ENCODE measurements at regions not wholly inside any gene's neighbourhood (a gene's known extent, or its start where the extent isn't known, plus 50 kb on each side); places are given as distances from the start of the nearest gene placed in this dataset.

DNA sequence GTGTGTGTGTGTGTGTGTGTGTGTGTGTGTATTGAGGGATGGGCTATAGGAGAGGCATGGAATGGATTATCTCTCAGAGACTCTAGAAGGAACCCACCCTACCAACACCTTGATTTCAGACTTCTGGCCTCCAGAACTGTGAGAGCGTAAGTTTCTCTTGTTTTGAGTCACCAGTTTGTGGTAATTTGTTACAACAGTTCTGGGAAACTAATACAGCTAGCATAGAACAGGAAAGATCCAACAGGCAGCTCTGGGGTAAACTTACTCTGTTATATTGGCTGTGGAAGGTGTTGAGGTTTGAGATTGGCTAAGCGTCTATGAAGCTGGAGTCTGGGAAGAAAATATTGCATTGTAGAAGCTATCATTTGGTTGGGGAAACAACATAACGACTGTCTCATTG lies 334.3 kb downstream of the AACS start:
- H3K27ac ChIP-seq (ENCODE audit: low read depth, low read length) = no peak overlapping the region
- no peaks in the 10 kb centered on the region for H3K27me3 ChIP-seq (ENCODE audit: control insufficient read depth, insufficient read depth, low read length)
- no peaks in the 10 kb centered on the region for H3K36me3 ChIP-seq (ENCODE audit: control insufficient read depth, insufficient read depth, low read length)
- H3K9ac ChIP-seq (ENCODE audit: low read length) = no peak overlapping the region
- H3K4me3 ChIP-seq (ENCODE audit: low read length) = no peak overlapping the region
- H3K4me1 ChIP-seq (ENCODE audit: control insufficient read depth, insufficient read depth, low read length) = no peaks in the 10 kb centered on the region

DNA sequence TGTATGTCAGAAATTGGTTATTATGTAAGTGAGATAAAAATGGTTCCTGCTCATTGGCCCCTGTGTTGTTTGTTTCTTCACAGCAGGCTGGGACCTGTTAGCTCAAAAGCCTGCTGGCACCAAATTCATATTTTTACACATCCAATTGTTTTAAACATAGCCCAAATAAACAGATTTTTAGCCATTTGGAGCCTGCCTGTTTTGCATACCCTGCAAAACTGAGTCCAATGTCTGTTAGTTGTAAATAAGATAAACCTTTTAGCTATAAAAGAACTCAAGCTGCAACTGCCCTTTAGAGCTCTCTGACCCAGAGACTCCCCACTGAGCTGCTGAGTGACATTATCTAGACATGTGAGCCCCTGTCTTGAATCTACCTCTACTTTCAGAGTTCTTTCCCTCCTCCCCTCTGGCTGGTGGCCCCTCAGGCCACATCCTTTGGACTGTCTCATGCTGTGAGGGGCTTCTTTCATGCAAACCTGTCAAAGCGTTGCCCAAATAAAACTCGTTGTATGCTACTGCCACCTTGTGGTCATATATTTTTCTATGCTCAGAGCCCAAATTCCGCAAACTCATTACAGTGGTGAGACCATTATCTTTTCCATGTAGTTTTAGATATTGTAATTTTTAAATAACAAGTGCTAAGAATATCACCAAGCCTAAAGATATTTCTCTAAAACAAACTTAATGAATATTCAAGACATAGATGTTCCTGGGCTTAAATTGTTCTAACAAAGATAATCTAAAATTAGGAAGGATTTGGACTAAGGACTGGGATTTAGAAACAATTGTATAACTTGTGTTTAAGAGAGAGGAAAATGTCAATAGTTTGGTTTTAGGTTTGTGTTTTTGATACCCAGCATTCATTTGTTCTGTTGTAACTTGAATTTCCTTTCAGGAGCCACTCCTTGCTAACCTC lies 337.9 kb downstream of the AACS start:
- H3K36me3 ChIP-seq (ENCODE audit: control insufficient read depth, insufficient read depth, low read length) = no peaks in the 10 kb centered on the region
- H3K27ac ChIP-seq (ENCODE audit: low read depth, low read length) = no peak overlapping the region
- no peak overlapping the region for H3K9ac ChIP-seq (ENCODE audit: low read length)
- H3K4me1 ChIP-seq (ENCODE audit: control insufficient read depth, insufficient read depth, low read length) = no peaks in the 10 kb centered on the region
- no peaks in the 10 kb centered on the region for H3K27me3 ChIP-seq (ENCODE audit: control insufficient read depth, insufficient read depth, low read length)
- H3K4me3 ChIP-seq (ENCODE audit: low read length) = no peak overlapping the region

- no peaks in the 10 kb centered on the region for H3K27me3 ChIP-seq (ENCODE audit: control insufficient read depth, insufficient read depth, low read length)
- no peaks in the 10 kb centered on the region for H3K36me3 ChIP-seq (ENCODE audit: control insufficient read depth, insufficient read depth, low read length)
- no peak overlapping the region for H3K9ac ChIP-seq (ENCODE audit: low read length)
- no peaks in the 10 kb centered on the region for H3K4me1 ChIP-seq (ENCODE audit: control insufficient read depth, insufficient read depth, low read length)
- H3K4me3 ChIP-seq (ENCODE audit: low read length) = no peak overlapping the region
- no peak overlapping the region for H3K27ac ChIP-seq (ENCODE audit: low read depth, low read length)
Measured at GRCh38 chr12:125403843-125404242, 338.6 kb downstream of the AACS start.

DNA sequence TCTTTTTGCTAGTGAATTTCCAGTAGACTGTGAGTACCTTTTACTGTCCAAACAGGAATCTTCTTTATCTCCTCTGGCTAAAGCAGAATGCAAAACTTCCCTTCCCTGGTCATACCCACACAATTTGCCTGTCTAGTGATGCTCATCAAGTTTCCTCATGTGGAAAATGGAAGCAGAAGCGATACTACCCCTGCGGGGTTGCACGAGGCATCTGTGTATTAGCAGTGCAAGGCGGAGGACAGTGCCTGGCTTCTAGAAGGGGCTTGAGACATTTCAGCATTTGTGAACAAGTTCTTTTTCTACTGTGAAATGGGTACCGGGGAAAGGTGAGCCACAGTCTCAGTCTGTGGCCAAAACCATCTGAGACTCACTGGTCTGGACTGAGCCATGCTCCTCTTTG lies 340.9 kb downstream of the AACS start:
- Histone ChIP-seq H3K36me3 (ENCODE audit: control insufficient read depth, insufficient read depth, low read length) (no peaks in the 10 kb centered on the region), H3K9ac (ENCODE audit: low read length) (no peak overlapping the region), H3K27me3 (ENCODE audit: control insufficient read depth, insufficient read depth, low read length) (no peaks in the 10 kb centered on the region), H3K4me1 (ENCODE audit: control insufficient read depth, insufficient read depth, low read length) (no peaks in the 10 kb centered on the region), H3K27ac (ENCODE audit: low read depth, low read length) (no peak overlapping the region), H3K4me3 (ENCODE audit: low read length) (no peak overlapping the region)

DNA sequence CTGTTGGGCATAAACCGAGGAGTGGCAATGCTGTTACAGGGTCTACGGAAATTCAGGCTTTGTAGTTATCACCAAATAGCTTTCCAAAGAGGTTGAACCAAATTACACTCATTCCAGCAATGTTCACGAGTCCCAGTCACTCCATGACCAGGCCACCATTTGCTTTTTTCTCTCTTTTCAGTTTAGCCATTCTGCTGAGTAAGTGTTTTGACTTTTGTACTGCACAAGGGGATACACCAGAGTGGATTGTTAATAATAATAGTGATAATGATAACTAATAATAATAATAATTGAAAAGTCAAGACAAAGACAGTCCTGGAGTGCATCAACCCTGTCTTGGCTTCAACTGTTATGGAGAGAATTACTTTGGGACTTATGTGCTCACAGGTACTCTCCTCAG lies 343.5 kb downstream of the AACS start:
- Histone ChIP-seq H3K36me3 (ENCODE audit: control insufficient read depth, insufficient read depth, low read length) (no peaks in the 10 kb centered on the region), H3K27me3 (ENCODE audit: control insufficient read depth, insufficient read depth, low read length) (no peaks in the 10 kb centered on the region), H3K27ac (ENCODE audit: low read depth, low read length) (no peak overlapping the region), H3K4me1 (ENCODE audit: control insufficient read depth, insufficient read depth, low read length) (no peaks in the 10 kb centered on the region), H3K9ac (ENCODE audit: low read length) (no peak overlapping the region), H3K4me3 (ENCODE audit: low read length) (no peak overlapping the region)

- Histone ChIP-seq H3K9ac (ENCODE audit: low read length) (no peak overlapping the region), H3K27me3 (ENCODE audit: control insufficient read depth, insufficient read depth, low read length) (no peaks in the 10 kb centered on the region), H3K4me3 (ENCODE audit: low read length) (no peak overlapping the region), H3K4me1 (ENCODE audit: control insufficient read depth, insufficient read depth, low read length) (no peaks in the 10 kb centered on the region), H3K27ac (ENCODE audit: low read depth, low read length) (no peak overlapping the region), H3K36me3 (ENCODE audit: control insufficient read depth, insufficient read depth, low read length) (no peaks in the 10 kb centered on the region)
Measured at GRCh38 chr12:125412506-125412905, 347.3 kb downstream of the AACS start.

GRCh38 chr12:125417446-125417845 lies 352.2 kb downstream of the AACS start:
- H3K4me1 ChIP-seq (ENCODE audit: control insufficient read depth, insufficient read depth, low read length) = no peaks in the 10 kb centered on the region
- H3K4me3 ChIP-seq (ENCODE audit: low read length) = no peak overlapping the region
- H3K27ac ChIP-seq (ENCODE audit: low read depth, low read length) = no peak overlapping the region
- no peaks in the 10 kb centered on the region for H3K36me3 ChIP-seq (ENCODE audit: control insufficient read depth, insufficient read depth, low read length)
- H3K9ac ChIP-seq (ENCODE audit: low read length) = no peak overlapping the region
- H3K27me3 ChIP-seq (ENCODE audit: control insufficient read depth, insufficient read depth, low read length) = no peaks in the 10 kb centered on the region

- no peak overlapping the region for H3K4me3 ChIP-seq (ENCODE audit: low read length)
- H3K9ac ChIP-seq (ENCODE audit: low read length) = no peak overlapping the region
- no peaks in the 10 kb centered on the region for H3K36me3 ChIP-seq (ENCODE audit: control insufficient read depth, insufficient read depth, low read length)
- no peaks in the 10 kb centered on the region for H3K27me3 ChIP-seq (ENCODE audit: control insufficient read depth, insufficient read depth, low read length)
- H3K4me1 ChIP-seq (ENCODE audit: control insufficient read depth, insufficient read depth, low read length) = no peaks in the 10 kb centered on the region
- no peak overlapping the region for H3K27ac ChIP-seq (ENCODE audit: low read depth, low read length)
Measured at GRCh38 chr12:125418902-125419564, 353.8 kb downstream of the AACS start.

DNA sequence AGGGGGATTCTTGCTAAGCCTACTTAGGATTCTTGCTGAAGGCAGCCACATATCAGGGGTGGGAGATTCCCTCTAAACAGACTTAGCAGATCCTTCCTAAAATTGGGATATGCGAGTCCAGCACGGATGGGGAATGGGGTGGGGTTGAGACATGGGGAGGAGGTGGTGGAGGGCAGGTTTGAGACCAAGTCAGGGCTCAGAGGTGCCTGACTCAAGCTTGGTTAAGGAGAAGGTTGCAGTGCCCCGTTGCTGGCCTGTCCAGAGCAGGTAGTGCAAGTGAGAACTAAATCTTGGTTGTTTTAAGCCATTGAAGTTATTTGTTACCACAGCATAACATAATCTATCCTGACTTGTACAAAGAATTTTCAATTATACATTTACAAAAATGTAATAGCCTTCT lies 359.7 kb downstream of the AACS start:
- no peak overlapping the region for H3K4me3 ChIP-seq (ENCODE audit: low read length)
- H3K27me3 ChIP-seq (ENCODE audit: control insufficient read depth, insufficient read depth, low read length) = no peaks in the 10 kb centered on the region
- H3K36me3 ChIP-seq (ENCODE audit: control insufficient read depth, insufficient read depth, low read length) = no peaks in the 10 kb centered on the region
- no peaks in the 10 kb centered on the region for H3K4me1 ChIP-seq (ENCODE audit: control insufficient read depth, insufficient read depth, low read length)
- H3K27ac ChIP-seq (ENCODE audit: low read depth, low read length) = no peak overlapping the region
- H3K9ac ChIP-seq (ENCODE audit: low read length) = no peak overlapping the region

- Histone ChIP-seq H3K27ac (ENCODE audit: low read depth, low read length) (no peak overlapping the region), H3K4me1 (ENCODE audit: control insufficient read depth, insufficient read depth, low read length) (no peaks in the 10 kb centered on the region), H3K27me3 (ENCODE audit: control insufficient read depth, insufficient read depth, low read length) (no peaks in the 10 kb centered on the region), H3K4me3 (ENCODE audit: low read length) (no peak overlapping the region), H3K9ac (ENCODE audit: low read length) (no peak overlapping the region), H3K36me3 (ENCODE audit: control insufficient read depth, insufficient read depth, low read length) (no peaks in the 10 kb centered on the region)
Measured at GRCh38 chr12:125431516-125431915, 366.3 kb downstream of the AACS start.

GRCh38 chr12:125434131-125434530 lies 368.9 kb downstream of the AACS start:
- H3K9ac ChIP-seq (ENCODE audit: low read length) = no peak overlapping the region
- no peak overlapping the region for H3K4me3 ChIP-seq (ENCODE audit: low read length)
- no peak overlapping the region for H3K27ac ChIP-seq (ENCODE audit: low read depth, low read length)
- H3K36me3 ChIP-seq (ENCODE audit: control insufficient read depth, insufficient read depth, low read length) = no peaks in the 10 kb centered on the region
- H3K4me1 ChIP-seq (ENCODE audit: control insufficient read depth, insufficient read depth, low read length) = no peaks in the 10 kb centered on the region
- H3K27me3 ChIP-seq (ENCODE audit: control insufficient read depth, insufficient read depth, low read length) = no peaks in the 10 kb centered on the region

DNA sequence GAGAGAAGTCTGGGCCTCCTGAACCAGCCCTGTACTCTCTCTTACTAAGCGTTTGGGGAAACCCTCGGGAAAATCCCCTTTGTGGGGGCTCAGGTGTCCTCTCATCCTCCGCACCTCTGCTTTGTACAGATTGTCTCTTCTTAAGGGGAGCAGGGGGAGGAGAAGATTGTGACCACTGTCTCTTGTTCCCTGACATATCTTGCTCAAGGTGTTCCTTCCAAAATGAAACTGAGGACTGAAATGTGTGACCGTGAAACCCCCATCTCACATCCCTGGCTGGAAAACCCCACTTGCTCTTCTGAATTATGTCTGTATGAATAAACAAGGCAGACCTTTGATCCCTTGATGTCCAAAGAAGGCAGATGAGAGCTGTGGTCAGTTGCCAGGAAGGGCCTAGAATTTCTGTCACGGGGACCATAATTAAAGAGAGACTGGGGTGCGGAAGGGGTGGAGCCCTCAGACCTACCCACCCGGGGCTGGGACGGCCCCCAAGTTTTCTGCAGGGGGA lies 369.8 kb downstream of the AACS start:
- H3K27ac ChIP-seq (ENCODE audit: low read depth, low read length) = no peak overlapping the region
- no peak overlapping the region for H3K9ac ChIP-seq (ENCODE audit: low read length)
- no peak overlapping the region for H3K4me3 ChIP-seq (ENCODE audit: low read length)
- H3K27me3 ChIP-seq (ENCODE audit: control insufficient read depth, insufficient read depth, low read length) = no peaks in the 10 kb centered on the region
- no peaks in the 10 kb centered on the region for H3K36me3 ChIP-seq (ENCODE audit: control insufficient read depth, insufficient read depth, low read length)
- no peaks in the 10 kb centered on the region for H3K4me1 ChIP-seq (ENCODE audit: control insufficient read depth, insufficient read depth, low read length)

All from rectal smooth muscle tissue (tissue), 1 donor.